ENCODE measurements at regions not wholly inside any gene's neighbourhood (a gene's known extent, or its start where the extent isn't known, plus 50 kb on each side); places are given as distances from the start of the nearest gene placed in this dataset.

GRCh38 chr1:230540421-230541155 is 101.7 kb upstream of the COG2 start:
- ATAC-seq, result no peak

GRCh38 chr1:230537456-230537855 is 104.8 kb upstream of the COG2 start:
- TF ChIP-seq PATZ1 (CRISPR knock-in tag; IDR thresholded peaks at IDR 0.05; ENCODE audit: borderline replicate concordance), result no peak
- TF ChIP-seq TSHZ2 (CRISPR knock-in tag; IDR thresholded peaks at IDR 0.05), result no peak
- no peak for TF ChIP-seq CSDC2 (CRISPR knock-in tag; IDR thresholded peaks at IDR 0.05)
- no peak for TF ChIP-seq CREB5 (CRISPR knock-in tag; IDR thresholded peaks at IDR 0.05; ENCODE audit: low read depth)
- no peak for TF ChIP-seq ZNF70 (CRISPR knock-in tag; IDR thresholded peaks at IDR 0.05)
- TF ChIP-seq ZNF565 (CRISPR knock-in tag; conservative IDR thresholded peaks at IDR 0.05; ENCODE audit: low read depth), result no peak
- TF ChIP-seq CSRNP3 (CRISPR knock-in tag; IDR thresholded peaks at IDR 0.05), result no peak
- no peak for TF ChIP-seq TOX (CRISPR knock-in tag; IDR thresholded peaks at IDR 0.05; ENCODE audit: borderline replicate concordance)
- no peak for TF ChIP-seq ZNF8 (CRISPR knock-in tag; IDR thresholded peaks at IDR 0.05)
- no peak for TF ChIP-seq GLIS3 (CRISPR knock-in tag; IDR thresholded peaks at IDR 0.05)
- no peak for TF ChIP-seq ISL1 (CRISPR knock-in tag; IDR thresholded peaks at IDR 0.05)
- no peak for TF ChIP-seq ZFP30 (CRISPR knock-in tag; IDR thresholded peaks at IDR 0.05)
- TF ChIP-seq ZFP3 (CRISPR knock-in tag; IDR thresholded peaks at IDR 0.05), result no peak
- TF ChIP-seq ARNTL (CRISPR knock-in tag; IDR thresholded peaks at IDR 0.05; ENCODE audit: borderline replicate concordance, low read depth), result no peak
- no peak for TF ChIP-seq ZC3H10 (CRISPR knock-in tag; IDR thresholded peaks at IDR 0.05)
- TF ChIP-seq RARB (CRISPR knock-in tag; IDR thresholded peaks at IDR 0.05), result no peak
- TF ChIP-seq TCF4 (CRISPR knock-in tag; IDR thresholded peaks at IDR 0.05; ENCODE audit: borderline replicate concordance), result no peak
- TF ChIP-seq SNAI2 (CRISPR knock-in tag; IDR thresholded peaks at IDR 0.05), result no peak
- no peak for ATAC-seq

More at GRCh38 chr1:230540421-230541155, 101.7 kb upstream of the COG2 start:
- TF ChIP-seq ZNF8 (CRISPR knock-in tag; IDR thresholded peaks at IDR 0.05) (no peak), SNAI2 (CRISPR knock-in tag; IDR thresholded peaks at IDR 0.05) (no peak), BACH2 (CRISPR knock-in tag; IDR thresholded peaks at IDR 0.05; ENCODE audit: borderline replicate concordance) (no peak), ISL1 (CRISPR knock-in tag; IDR thresholded peaks at IDR 0.05) (no peak), ZFP3 (CRISPR knock-in tag; IDR thresholded peaks at IDR 0.05) (no peak), CREB5 (CRISPR knock-in tag; IDR thresholded peaks at IDR 0.05; ENCODE audit: low read depth) (no peak), PPARA (CRISPR knock-in tag; IDR thresholded peaks at IDR 0.05; ENCODE audit: borderline replicate concordance) (no peak), TOX (CRISPR knock-in tag; IDR thresholded peaks at IDR 0.05; ENCODE audit: borderline replicate concordance) (no peak), RARB (CRISPR knock-in tag; IDR thresholded peaks at IDR 0.05) (no peak), ZC3H10 (CRISPR knock-in tag; IDR thresholded peaks at IDR 0.05) (no peak)

GRCh38 chr1:230536641-230537155 is 105.6 kb upstream of the COG2 start:
- ATAC-seq, result no peak
- TF ChIP-seq ZC3H10 (CRISPR knock-in tag; IDR thresholded peaks at IDR 0.05), result no peak
- TF ChIP-seq OSR1 (CRISPR knock-in tag; IDR thresholded peaks at IDR 0.05), result no peak
- no peak for TF ChIP-seq TOX (CRISPR knock-in tag; IDR thresholded peaks at IDR 0.05; ENCODE audit: borderline replicate concordance)
- TF ChIP-seq PATZ1 (CRISPR knock-in tag; IDR thresholded peaks at IDR 0.05; ENCODE audit: borderline replicate concordance), result no peak
- no peak for TF ChIP-seq POU6F1 (CRISPR knock-in tag; IDR thresholded peaks at IDR 0.05; ENCODE audit: borderline replicate concordance, low read depth)
- TF ChIP-seq CREB5 (CRISPR knock-in tag; IDR thresholded peaks at IDR 0.05; ENCODE audit: low read depth), result no peak
- no peak for TF ChIP-seq PPARA (CRISPR knock-in tag; IDR thresholded peaks at IDR 0.05; ENCODE audit: borderline replicate concordance)
- no peak for TF ChIP-seq SNAI2 (CRISPR knock-in tag; IDR thresholded peaks at IDR 0.05)
